SK-N-SH (cell line): ENCODE measurements at regions not wholly inside any gene's neighbourhood (a gene's known extent, or its start where the extent isn't known, plus 50 kb on each side); places are given as distances from the start of the nearest gene placed in this dataset.
"Not testable (repeated sequence)": the region's sequence is repeated elsewhere in the genome, so short reads cannot be mapped to it uniquely, and the experiment has no call there.

Source experiments
- CTCF ChIA-PET: fragments of 300-600, 350-600 bp; formaldehyde crosslinking; extraction: SDS; loops from one replicate; lab custom pipeline; 2021; lab: Yijun Ruan, JAX
- POLR2A ChIA-PET: fragments of 350-600 bp; sonication (Branson Sonifier 250); formaldehyde crosslinking; extraction: SDS; loops from one replicate; lab custom pipeline; 2020; ENCODE audit warnings: antibody characterized with exemption, inconsistent platforms; lab: Yijun Ruan, JAX
- DNase-seq: peaks from one replicate; pipeline ENCODE4 v3.0.0; 2012
- H2AFZ ChIP-seq: fragments of 200-600 bp; sonication (generic); 2 replicates; pipeline ENCODE4 v1.8.1; 2016; ENCODE audit warnings: antibody characterized with exemption, mild to moderate bottlenecking, low read depth
- H3F3A ChIP-seq: fragments of 200-600 bp; sonication (generic); replicated peaks from 2 replicates; pipeline ENCODE3; 2016; ENCODE audit warnings: antibody characterized with exemption, mild to moderate bottlenecking; ENCODE audit not compliant: insufficient read depth
- H3K27ac ChIP-seq, 2 experiments: fragments of 200-500 bp in 1 of 2; fragments of 200-600 bp in 1 of 2; sonication (Bioruptor generic) in 1 of 2; sonication (generic), shearing (Covaris generic) in 1 of 2; 2 replicates each; pipeline versions ENCODE4 v1.5.1 to v1.6.1; 2014 to 2016; ENCODE audit warnings: low read depth in 2 of 2, inconsistent platforms in 1 of 2, low read length in 1 of 2, mild to moderate bottlenecking in 1 of 2, mixed read lengths in 1 of 2
- H3K27me3 ChIP-seq: fragments of 200-600 bp; sonication (generic), shearing (Covaris generic); 2 replicates; pipeline ENCODE4 v1.6.1; 2016; ENCODE audit warnings: mixed run types; ENCODE audit not compliant: insufficient read depth
- H3K36me3 ChIP-seq, 2 experiments: fragments of 200-500 bp in 1 of 2; fragments of 200-600 bp in 1 of 2; sonication (Bioruptor generic) in 1 of 2; sonication (generic) in 1 of 2; replicated peaks in 1 of 2; 2 replicates each; pipeline versions ENCODE3 to v1.5.1; 2014 to 2016; ENCODE audit warnings: low read length in 1 of 2, mild to moderate bottlenecking in 1 of 2; ENCODE audit not compliant: insufficient read depth in 2 of 2, control insufficient read depth in 1 of 2
- H3K4me1 ChIP-seq, 2 experiments: fragments of 200-500 bp in 1 of 2; fragments of 200-600 bp in 1 of 2; sonication (Bioruptor generic) in 1 of 2; sonication (generic), shearing (Covaris generic) in 1 of 2; 2 replicates each; pipeline versions ENCODE4 v1.5.1 to v1.6.1; 2014 to 2016; ENCODE audit warnings: low read depth in 1 of 2, low read length in 1 of 2, mixed run types in 1 of 2; ENCODE audit not compliant: insufficient read depth in 2 of 2, control insufficient read depth in 1 of 2
- H3K4me2 ChIP-seq: fragments of 200-600 bp; sonication (generic), shearing (Covaris generic); 2 replicates; pipeline ENCODE4 v1.6.1; 2017; ENCODE audit warnings: mixed run types
- H3K4me3 ChIP-seq, 2 experiments: fragments of 200-500 bp in 1 of 2; fragments of 200-600 bp in 1 of 2; sonication (Bioruptor generic) in 1 of 2; sonication (generic), shearing (Covaris generic) in 1 of 2; 2 replicates each; pipeline versions ENCODE4 v1.5.1 to v1.8.1; 2014 to 2016; ENCODE audit warnings: low read depth in 2 of 2, inconsistent platforms in 1 of 2, low read length in 1 of 2, mild to moderate bottlenecking in 1 of 2, mixed read lengths in 1 of 2, moderate library complexity in 1 of 2
- H3K79me2 ChIP-seq: fragments of 200-600 bp; sonication (generic); 2 replicates; pipeline ENCODE4 v1.8.1; 2017; ENCODE audit warnings: mild to moderate bottlenecking; ENCODE audit not compliant: insufficient read depth
- H3K9ac ChIP-seq: fragments of 200-600 bp; sonication (generic); 2 replicates; pipeline ENCODE4 v1.6.1; 2017; ENCODE audit warnings: mixed run types
- H3K9me2 ChIP-seq: fragments of 200-600 bp; sonication (generic); 2 replicates; pipeline ENCODE4 v1.6.1; 2017; ENCODE audit warnings: mixed run types
- H3K9me3 ChIP-seq: fragments of 200-600 bp; sonication (generic); 2 replicates; pipeline ENCODE4 v1.6.1; 2017; ENCODE audit warnings: mixed run types, mild to moderate bottlenecking, moderate library complexity
- H4K20me1 ChIP-seq: fragments of 200-600 bp; sonication (generic); 2 replicates; pipeline ENCODE4 v1.6.1; 2017; ENCODE audit warnings: mild to moderate bottlenecking, mixed run types; ENCODE audit not compliant: insufficient read depth
- NRF1 ChIP-seq: IDR thresholded peaks from 2 replicates; pipeline ENCODE4 v1.6.1; 2012; ENCODE audit warnings: low read depth, mild to moderate bottlenecking, low read length
- WGBS: methylation state at CpG from one replicate; pipeline ENCODE4 v1.1.6; 2017; ENCODE audit warnings: low lambda C conversion rate; 5-methylcytosine and 5-hydroxymethylcytosine counted together

DNA sequence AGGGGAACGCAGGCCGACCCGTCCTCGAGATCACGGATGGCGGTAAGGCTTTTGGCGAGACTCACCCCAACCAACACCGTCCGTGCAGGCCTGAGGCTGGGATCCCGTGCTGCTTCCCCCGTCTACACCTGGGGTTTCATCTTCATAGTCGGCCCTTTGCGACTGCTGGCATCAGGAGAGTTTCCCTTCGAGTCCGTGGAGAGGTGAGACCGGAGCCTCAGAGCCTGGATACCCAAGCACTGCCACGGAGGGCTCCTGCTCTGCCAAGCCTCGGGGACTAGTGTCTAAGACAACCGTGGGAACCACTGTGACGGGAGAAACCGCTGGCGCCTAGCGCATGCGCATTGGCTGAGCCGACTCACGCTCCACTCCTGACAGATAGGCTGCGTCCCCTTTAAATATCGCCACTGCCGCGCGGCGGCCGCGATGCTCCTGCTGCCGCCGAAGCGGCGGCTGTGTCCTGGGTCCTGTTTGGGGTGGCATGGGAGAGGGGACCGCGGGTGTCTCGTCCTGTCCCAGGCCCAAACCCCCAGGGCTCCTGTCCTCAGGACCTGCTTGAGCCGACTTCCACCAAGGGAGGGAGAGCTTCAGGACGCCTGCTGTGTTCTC lies 706.1 kb upstream of the TPTE start:
- H3F3A ChIP-seq, H4K20me1 ChIP-seq, POLR2A ChIA-PET, H3K9me2 ChIP-seq, DNase-seq, H3K4me3 ChIP-seq, CTCF ChIA-PET, H2AFZ ChIP-seq, H3K9me3 ChIP-seq, H3K36me3 ChIP-seq, H3K4me1 ChIP-seq, H3K79me2 ChIP-seq, H3K27ac ChIP-seq, H3K9ac ChIP-seq: not testable (repeated sequence)
- H3K27me3 ChIP-seq: peaks cover 28% of the 10 kb centered on the region
- TF ChIP-seq NRF1: peak; percentile 28; the same call in 1 of the 2 replicates
- WGBS: 15% methylated on average over 8 of the region's 43 CpGs
- H3K4me2 ChIP-seq: peak overlapping the region; percentile 47; the same call in 1 of the 2 replicates

DNA sequence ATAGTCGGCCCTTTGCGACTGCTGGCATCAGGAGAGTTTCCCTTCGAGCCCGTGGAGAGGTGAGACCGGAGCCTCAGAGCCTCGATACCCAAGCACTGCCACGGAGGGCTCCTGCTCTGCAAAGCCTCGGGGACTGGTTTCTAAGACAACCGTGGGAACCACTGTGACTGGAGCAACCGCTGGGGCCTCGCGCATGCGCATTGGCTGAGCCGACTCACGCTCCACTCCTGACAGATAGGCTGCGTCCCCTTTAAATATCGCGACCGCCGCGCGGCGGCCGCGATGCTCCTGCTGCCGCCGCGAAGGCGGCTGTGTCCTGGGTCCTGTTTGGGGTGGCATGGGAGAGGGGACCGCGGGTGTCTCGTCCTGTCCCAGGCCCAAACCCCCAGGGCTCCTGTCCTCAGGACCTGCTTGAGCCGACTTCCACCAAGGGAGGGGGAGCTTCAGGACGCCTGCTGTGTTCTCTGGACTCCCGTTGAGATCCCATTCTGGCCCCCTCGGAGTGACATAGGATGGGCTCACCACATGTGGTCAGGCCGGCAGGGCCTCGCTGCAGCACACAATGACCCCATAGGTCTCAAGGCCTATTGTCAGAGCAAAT lies 704.5 kb upstream of the TPTE start:
- not testable (repeated sequence) for H3F3A ChIP-seq
- 4% methylated on average over 5 of the region's 38 CpGs for WGBS

DNA sequence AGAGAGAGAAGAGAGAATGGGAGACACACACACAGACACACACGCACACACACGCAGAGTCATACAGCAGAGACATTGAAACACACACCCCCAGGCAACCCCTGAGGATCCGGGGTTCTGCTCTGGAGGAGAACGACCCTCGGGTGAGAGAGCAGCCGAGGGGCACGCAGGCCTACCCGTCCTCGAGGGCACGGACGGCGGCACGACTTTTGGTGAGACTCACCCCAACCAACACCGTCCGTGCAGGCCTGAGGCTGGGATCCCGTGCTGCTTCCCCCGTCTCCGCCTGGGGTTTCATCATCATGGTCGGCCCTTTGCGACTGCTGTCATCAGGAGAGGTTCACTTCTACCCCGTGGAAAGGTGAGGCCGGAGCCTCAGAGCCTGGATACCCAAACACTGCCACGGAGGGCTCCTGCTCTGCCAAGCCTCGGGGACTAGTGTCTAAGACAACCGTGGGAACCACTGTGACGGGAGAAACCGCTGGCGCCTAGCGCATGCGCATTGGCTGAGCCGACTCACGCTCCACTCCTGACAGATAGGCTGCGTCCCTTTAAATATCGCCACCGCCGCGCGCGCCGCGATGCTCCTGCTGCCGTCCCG lies 703.4 kb upstream of the TPTE start:
- H3K4me1 ChIP-seq, H3F3A ChIP-seq, H2AFZ ChIP-seq, DNase-seq, H3K79me2 ChIP-seq, H3K9ac ChIP-seq, H3K27ac ChIP-seq, H3K36me3 ChIP-seq, H3K9me3 ChIP-seq, H4K20me1 ChIP-seq, H3K9me2 ChIP-seq, H3K4me3 ChIP-seq, CTCF ChIA-PET, POLR2A ChIA-PET, H3K4me2 ChIP-seq: not testable (repeated sequence)
- peaks cover 32% of the 10 kb centered on the region for H3K27me3 ChIP-seq
- 7% methylated on average over 5 of the region's 43 CpGs for WGBS

More for the DNA sequence above, 704.5 kb upstream of the TPTE start:
- H3K27ac ChIP-seq, H3K9me2 ChIP-seq, H3K4me1 ChIP-seq, H3K4me2 ChIP-seq, H3K9ac ChIP-seq, H2AFZ ChIP-seq, H3K79me2 ChIP-seq, POLR2A ChIA-PET, H3K36me3 ChIP-seq, H4K20me1 ChIP-seq, H3K9me3 ChIP-seq, DNase-seq, CTCF ChIA-PET, H3K4me3 ChIP-seq: not testable (repeated sequence)
- TF ChIP-seq NRF1: peak; percentile 53
- H3K27me3 ChIP-seq: peaks cover 27% of the 10 kb centered on the region

DNA sequence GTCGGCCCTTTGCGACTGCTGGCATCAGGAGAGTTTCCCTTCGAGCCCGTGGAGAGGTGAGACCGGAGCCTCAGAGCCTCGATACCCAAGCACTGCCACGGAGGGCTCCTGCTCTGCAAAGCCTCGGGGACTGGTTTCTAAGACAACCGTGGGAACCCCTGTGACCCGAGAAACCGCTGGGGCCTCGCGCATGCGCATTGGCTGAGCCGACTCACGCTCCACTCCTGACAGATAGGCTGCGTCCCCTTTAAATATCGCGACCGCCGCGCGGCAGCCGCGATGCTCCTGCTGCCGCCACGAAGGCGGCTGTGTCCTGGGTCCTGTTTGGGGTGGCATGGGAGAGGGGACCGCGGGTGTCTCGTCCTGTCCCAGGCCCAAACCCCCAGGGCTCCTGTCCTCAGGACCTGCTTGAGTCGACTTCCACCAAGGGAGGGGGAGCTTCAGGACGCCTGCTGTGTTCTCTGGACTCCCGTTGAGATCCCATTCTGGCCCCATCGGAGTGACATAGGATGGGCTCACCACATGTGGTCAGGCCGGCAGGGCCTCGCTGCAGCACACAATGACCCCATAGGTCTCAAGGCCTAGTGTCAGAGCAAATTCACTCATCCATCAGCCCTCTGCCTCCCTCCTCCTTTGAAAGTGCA lies 701.7 kb upstream of the TPTE start:
- peak; percentile 30; the same call in 1 of the 2 replicates for TF ChIP-seq NRF1
- TF ChIP-seq, all 33 proteins: peak for 1; not testable (repeated sequence) for 32
- peaks cover 26% of the 10 kb centered on the region for H3K27me3 ChIP-seq
- H4K20me1 ChIP-seq, DNase-seq, H3F3A ChIP-seq, H3K4me2 ChIP-seq, H3K9me2 ChIP-seq, H3K9me3 ChIP-seq, H3K27ac ChIP-seq, CTCF ChIA-PET, H3K4me3 ChIP-seq, H3K79me2 ChIP-seq, H3K4me1 ChIP-seq, H3K9ac ChIP-seq, H3K36me3 ChIP-seq, POLR2A ChIA-PET, H2AFZ ChIP-seq: not testable (repeated sequence)
- 9% methylated on average over 10 of the region's 37 CpGs for WGBS

DNA sequence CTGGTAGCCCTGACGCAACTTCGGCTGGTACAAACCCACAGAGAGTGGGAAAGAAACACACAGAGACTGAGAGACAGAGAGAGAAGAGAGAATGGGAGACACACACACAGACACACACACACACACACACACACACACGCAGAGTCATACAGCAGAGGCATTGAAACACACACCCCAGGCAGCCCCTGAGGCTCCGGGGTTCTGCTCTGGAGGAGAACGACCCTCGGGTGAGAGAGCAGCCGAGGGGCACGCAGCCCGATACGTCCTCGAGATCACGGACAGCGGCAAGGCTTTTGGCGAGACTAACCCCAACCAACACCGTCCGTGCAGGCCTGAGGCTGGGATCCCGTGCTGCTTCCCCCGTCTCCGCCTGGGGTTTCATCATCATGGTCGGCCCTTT lies 700.8 kb upstream of the TPTE start:
- H2AFZ ChIP-seq, H3F3A ChIP-seq, H3K4me3 ChIP-seq, H3K79me2 ChIP-seq, H3K36me3 ChIP-seq, H4K20me1 ChIP-seq, H3K9ac ChIP-seq, H3K4me1 ChIP-seq, CTCF ChIA-PET, H3K9me2 ChIP-seq, H3K9me3 ChIP-seq, POLR2A ChIA-PET, H3K4me2 ChIP-seq, H3K27ac ChIP-seq, DNase-seq: not testable (repeated sequence)
- peaks cover 26% of the 10 kb centered on the region for H3K27me3 ChIP-seq
- 21% methylated on average over 14 of the region's 20 CpGs for WGBS

DNA sequence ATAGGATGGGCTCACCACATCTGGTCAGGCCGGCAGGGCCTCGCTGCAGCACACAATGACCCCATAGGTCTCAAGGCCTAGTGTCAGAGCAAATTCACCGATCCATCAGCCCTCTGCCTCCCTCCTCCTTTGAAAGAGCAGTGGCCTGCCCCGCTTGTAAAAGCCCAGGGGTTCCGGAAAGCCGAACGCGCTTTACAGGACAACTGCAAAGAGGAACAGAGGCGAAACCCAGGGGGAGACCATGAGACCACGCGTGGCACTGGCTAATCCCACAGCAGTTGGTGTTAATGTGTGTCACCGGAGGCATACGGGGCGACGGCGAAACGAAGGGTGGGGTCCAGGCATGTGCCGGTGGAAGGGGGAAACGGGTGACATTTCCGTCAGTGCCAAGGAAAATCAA lies 699.9 kb upstream of the TPTE start:
- H3K4me3 ChIP-seq, H3K4me2 ChIP-seq, POLR2A ChIA-PET, H3K4me1 ChIP-seq, DNase-seq, CTCF ChIA-PET, H3K9me2 ChIP-seq, H3K79me2 ChIP-seq, H3F3A ChIP-seq, H4K20me1 ChIP-seq, H3K9me3 ChIP-seq, H3K36me3 ChIP-seq, H2AFZ ChIP-seq, H3K27ac ChIP-seq, H3K9ac ChIP-seq: not testable (repeated sequence)
- 36% methylated on average over 19 of the region's 20 CpGs for WGBS
- peaks cover 26% of the 10 kb centered on the region for H3K27me3 ChIP-seq
